WTC11 (cell line): ENCODE measurements at regions not wholly inside any gene's neighbourhood (a gene's known extent, or its start where the extent isn't known, plus 50 kb on each side); places are given as distances from the start of the nearest gene placed in this dataset.

ENCODE experiments used
- ATAC-seq: fragments of 200-7000 bp; cut with Tn5 transposase; 2 replicates; pipeline ENCODE4 v1.10.0; 2021; ENCODE audit warnings: mild to moderate bottlenecking, moderate library complexity
- CTCF ChIA-PET: fragments of 300-600 bp; sonication (Branson Sonifier 250); formaldehyde crosslinking; loops from one replicate; lab custom pipeline; 2021; ENCODE audit warnings: antibody characterized with exemption; lab: Charles Lee
- POLR2A ChIA-PET: fragments of 350-600 bp; sonication (Branson Sonifier 250); formaldehyde crosslinking; loops from one replicate; lab custom pipeline; 2021; ENCODE audit warnings: antibody characterized with exemption; lab: Charles Lee
- DNase-seq: peaks from one replicate; pipeline ENCODE4 v3.0.0; 2021; ENCODE audit warnings: low spot score
- H3K27ac Mint-ChIP-seq: 2 replicates; pipeline ENCODE4 v1.8.0; 2021; ENCODE audit warnings: mixed read lengths
- H3K27me3 Mint-ChIP-seq: 2 replicates; pipeline ENCODE4 v1.8.0; 2021; ENCODE audit warnings: low read depth, mild to moderate bottlenecking, moderate library complexity, mixed read lengths
- H3K36me3 Mint-ChIP-seq: 2 replicates; pipeline ENCODE4 v1.8.0; 2021; ENCODE audit warnings: mixed read lengths
- H3K4me1 Mint-ChIP-seq: 2 replicates; pipeline ENCODE4 v1.8.0; 2022; ENCODE audit warnings: mixed read lengths
- H3K4me3 Mint-ChIP-seq: 2 replicates; pipeline ENCODE4 v1.8.0; 2021; ENCODE audit warnings: mild to moderate bottlenecking, moderate library complexity, mixed read lengths
- H3K9me3 Mint-ChIP-seq: 2 replicates; pipeline ENCODE4 v1.8.0; 2021; ENCODE audit warnings: mixed read lengths
- ATF3 ChIP-seq: sonication (generic); formaldehyde crosslinking; conservative IDR thresholded peaks from 2 replicates; pipeline ENCODE4 v1.8.1; 2022; ENCODE audit warnings: mild to moderate bottlenecking, missing genetic modification reagents
- E2F1 ChIP-seq: sonication (generic); formaldehyde crosslinking; IDR thresholded peaks from 2 replicates; pipeline ENCODE4 v1.8.0; 2022; ENCODE audit warnings: mild to moderate bottlenecking, missing genetic modification reagents
- E2F5 ChIP-seq: sonication (generic); formaldehyde crosslinking; IDR thresholded peaks from 2 replicates; pipeline ENCODE4 v1.8.1; 2022; ENCODE audit warnings: mild to moderate bottlenecking, moderate library complexity, missing genetic modification reagents
- FOXK1 ChIP-seq: sonication (generic); formaldehyde crosslinking; IDR thresholded peaks from 2 replicates; pipeline ENCODE4 v1.8.0; 2022; ENCODE audit warnings: mild to moderate bottlenecking, moderate library complexity, missing genetic modification reagents
- IRF1 ChIP-seq: sonication (generic); formaldehyde crosslinking; IDR thresholded peaks from 2 replicates; pipeline ENCODE4 v1.8.0; 2023; ENCODE audit warnings: missing genetic modification reagents
- NR3C1 ChIP-seq: sonication (generic); formaldehyde crosslinking; conservative IDR thresholded peaks from 2 replicates; pipeline ENCODE4 v1.8.1; 2023; ENCODE audit warnings: low read depth, mild to moderate bottlenecking, missing genetic modification reagents
- SMAD4 ChIP-seq: sonication (generic); formaldehyde crosslinking; IDR thresholded peaks from 2 replicates; pipeline ENCODE4 v1.8.0; 2022; ENCODE audit warnings: mild to moderate bottlenecking, missing genetic modification reagents
- TEAD4 ChIP-seq: sonication (generic); formaldehyde crosslinking; IDR thresholded peaks from 2 replicates; pipeline ENCODE4 v1.8.0; 2022; ENCODE audit warnings: mild to moderate bottlenecking, missing genetic modification reagents
- USF2 ChIP-seq: sonication (generic); formaldehyde crosslinking; IDR thresholded peaks from 2 replicates; pipeline ENCODE4 v1.8.1; 2023; ENCODE audit warnings: mild to moderate bottlenecking, missing genetic modification reagents, moderate library complexity
- ZNF121 ChIP-seq: sonication (generic); formaldehyde crosslinking; IDR thresholded peaks from 2 replicates; pipeline ENCODE4 v1.8.0; 2023; ENCODE audit warnings: missing genetic modification reagents
- ZNF232 ChIP-seq: sonication (generic); formaldehyde crosslinking; IDR thresholded peaks from 2 replicates; pipeline ENCODE4 v1.8.0; 2022; ENCODE audit warnings: mild to moderate bottlenecking, missing genetic modification reagents
- ZNF423 ChIP-seq: fragments of 250-450 bp; sonication (Bioruptor Pico); IDR thresholded peaks from 2 replicates; pipeline ENCODE4 v2.1.2; 2022; ENCODE audit warnings: mild to moderate bottlenecking, moderate library complexity
- ZNF532 ChIP-seq: fragments of 250-450 bp; sonication (Bioruptor Pico); IDR thresholded peaks from 2 replicates; pipeline ENCODE4 v1.9.0; 2021; ENCODE audit warnings: mild to moderate bottlenecking, borderline replicate concordance
- TF ChIP-seq, protein P1 (sequence below): sonication (generic); formaldehyde crosslinking; IDR thresholded peaks from 2 replicates; pipeline ENCODE4 v1.8.1; 2022; ENCODE audit warnings: low read depth, missing genetic modification reagents, borderline replicate concordance
- TF ChIP-seq, protein P2 (sequence below): fragments of 250-450 bp; sonication (Bioruptor Pico); IDR thresholded peaks from 2 replicates; pipeline ENCODE4 v1.9.0; 2021; ENCODE audit warnings: mild to moderate bottlenecking

GRCh38 chr2:18922276-18922675, 332.9 kb upstream of the NT5C1B start:
- DNase-seq: no peak
- peaks cover 3% of the 10 kb centered on the region for H3K36me3 Mint-ChIP-seq
- TF ChIP-seq NR3C1 (CRISPR knock-in tag) (no peak), ZNF532 (CRISPR knock-in tag) (no peak), USF2 (CRISPR knock-in tag) (no peak), IRF1 (no peak), E2F5 (CRISPR knock-in tag) (no peak), ZNF232 (CRISPR knock-in tag) (no peak), ZNF121 (CRISPR knock-in tag) (no peak), TEAD4 (CRISPR knock-in tag) (no peak), SMAD4 (CRISPR knock-in tag) (no peak), E2F1 (CRISPR knock-in tag) (no peak)
- TF ChIP-seq, protein P1, sequence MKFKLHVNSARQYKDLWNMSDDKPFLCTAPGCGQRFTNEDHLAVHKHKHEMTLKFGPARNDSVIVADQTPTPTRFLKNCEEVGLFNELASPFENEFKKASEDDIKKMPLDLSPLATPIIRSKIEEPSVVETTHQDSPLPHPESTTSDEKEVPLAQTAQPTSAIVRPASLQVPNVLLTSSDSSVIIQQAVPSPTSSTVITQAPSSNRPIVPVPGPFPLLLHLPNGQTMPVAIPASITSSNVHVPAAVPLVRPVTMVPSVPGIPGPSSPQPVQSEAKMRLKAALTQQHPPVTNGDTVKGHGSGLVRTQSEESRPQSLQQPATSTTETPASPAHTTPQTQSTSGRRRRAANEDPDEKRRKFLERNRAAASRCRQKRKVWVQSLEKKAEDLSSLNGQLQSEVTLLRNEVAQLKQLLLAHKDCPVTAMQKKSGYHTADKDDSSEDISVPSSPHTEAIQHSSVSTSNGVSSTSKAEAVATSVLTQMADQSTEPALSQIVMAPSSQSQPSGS (CRISPR knock-in tag): no peak
- TF ChIP-seq, all 79 proteins: peak for 0
- H3K27me3 Mint-ChIP-seq: no peaks in the 10 kb centered on the region
- CTCF ChIA-PET: no interaction called here
- no peak overlapping the region for H3K4me3 Mint-ChIP-seq
- no peak overlapping the region for H3K27ac Mint-ChIP-seq
- ATAC-seq: no peak
- peaks cover 8% of the 10 kb centered on the region for H3K4me1 Mint-ChIP-seq
- H3K9me3 Mint-ChIP-seq: peaks cover 11% of the 10 kb centered on the region
- POLR2A ChIA-PET: no interaction called here

GRCh38 chr2:18918280-18918679, 328.9 kb upstream of the NT5C1B start:
- ATAC-seq: no peak
- H3K36me3 Mint-ChIP-seq: no peaks in the 10 kb centered on the region
- H3K4me1 Mint-ChIP-seq: peaks cover 4% of the 10 kb centered on the region; the same call in 1 of the 2 replicates
- POLR2A ChIA-PET: no interaction called here
- H3K4me3 Mint-ChIP-seq: no peak overlapping the region
- no peak for DNase-seq
- H3K27me3 Mint-ChIP-seq: no peaks in the 10 kb centered on the region
- no peak overlapping the region for H3K27ac Mint-ChIP-seq
- TF ChIP-seq ATF3 (CRISPR knock-in tag) (no peak), ZNF423 (CRISPR knock-in tag) (no peak), E2F1 (CRISPR knock-in tag) (no peak), ZNF232 (CRISPR knock-in tag) (no peak), FOXK1 (CRISPR knock-in tag) (no peak)
- TF ChIP-seq, protein P2, sequence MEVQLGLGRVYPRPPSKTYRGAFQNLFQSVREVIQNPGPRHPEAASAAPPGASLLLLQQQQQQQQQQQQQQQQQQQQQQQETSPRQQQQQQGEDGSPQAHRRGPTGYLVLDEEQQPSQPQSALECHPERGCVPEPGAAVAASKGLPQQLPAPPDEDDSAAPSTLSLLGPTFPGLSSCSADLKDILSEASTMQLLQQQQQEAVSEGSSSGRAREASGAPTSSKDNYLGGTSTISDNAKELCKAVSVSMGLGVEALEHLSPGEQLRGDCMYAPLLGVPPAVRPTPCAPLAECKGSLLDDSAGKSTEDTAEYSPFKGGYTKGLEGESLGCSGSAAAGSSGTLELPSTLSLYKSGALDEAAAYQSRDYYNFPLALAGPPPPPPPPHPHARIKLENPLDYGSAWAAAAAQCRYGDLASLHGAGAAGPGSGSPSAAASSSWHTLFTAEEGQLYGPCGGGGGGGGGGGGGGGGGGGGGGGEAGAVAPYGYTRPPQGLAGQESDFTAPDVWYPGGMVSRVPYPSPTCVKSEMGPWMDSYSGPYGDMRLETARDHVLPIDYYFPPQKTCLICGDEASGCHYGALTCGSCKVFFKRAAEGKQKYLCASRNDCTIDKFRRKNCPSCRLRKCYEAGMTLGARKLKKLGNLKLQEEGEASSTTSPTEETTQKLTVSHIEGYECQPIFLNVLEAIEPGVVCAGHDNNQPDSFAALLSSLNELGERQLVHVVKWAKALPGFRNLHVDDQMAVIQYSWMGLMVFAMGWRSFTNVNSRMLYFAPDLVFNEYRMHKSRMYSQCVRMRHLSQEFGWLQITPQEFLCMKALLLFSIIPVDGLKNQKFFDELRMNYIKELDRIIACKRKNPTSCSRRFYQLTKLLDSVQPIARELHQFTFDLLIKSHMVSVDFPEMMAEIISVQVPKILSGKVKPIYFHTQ: no peak
- CTCF ChIA-PET: no interaction called here
- H3K9me3 Mint-ChIP-seq: peaks cover 7% of the 10 kb centered on the region
